ENCODE measurements at regions not wholly inside any gene's neighbourhood (a gene's known extent, or its start where the extent isn't known, plus 50 kb on each side); places are given as distances from the start of the nearest gene placed in this dataset.
A peak's percentile ranks its signal among the peaks of the same experiment; 100 is the strongest.

DNA sequence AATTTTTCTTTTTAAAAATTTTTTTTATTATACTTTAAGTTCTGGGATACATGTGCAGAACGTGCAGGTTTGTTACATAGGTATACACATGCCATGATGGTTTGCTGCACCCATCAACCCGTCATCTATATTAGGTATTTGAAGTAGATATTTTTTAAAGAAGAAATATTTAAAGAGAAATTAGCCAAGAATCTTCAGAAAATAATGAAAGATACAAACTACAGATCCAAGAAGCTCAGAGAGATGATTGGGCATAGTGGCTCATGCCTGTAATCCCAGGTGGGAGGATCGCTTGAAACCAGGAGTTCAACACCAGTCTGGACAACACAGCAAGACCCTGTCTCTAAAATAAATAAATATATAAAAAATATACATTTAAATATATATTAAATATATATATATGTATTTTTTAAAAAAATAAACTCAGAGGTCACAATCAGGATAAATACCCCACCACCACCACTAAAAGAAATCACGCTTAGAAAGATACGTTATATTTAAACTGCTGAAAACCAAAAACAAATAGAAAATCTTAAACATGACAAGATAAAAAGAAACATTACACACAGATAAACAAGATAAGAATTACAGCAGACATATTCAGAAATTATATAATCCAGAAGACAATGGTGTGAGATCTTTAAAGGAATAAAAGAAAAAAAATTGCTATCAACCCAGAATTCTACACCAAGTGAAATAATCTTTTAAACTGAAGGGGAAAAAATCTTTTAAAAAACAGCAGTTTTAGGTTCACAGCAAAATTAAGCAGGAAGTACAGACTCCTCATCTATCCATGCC, 57.5 kb downstream of the CSF2 start:
- H3K27me3 Mint-ChIP-seq (ENCODE audit: insufficient read depth): peaks cover 31% of the 10 kb centered on the region
- peaks cover 17% of the 10 kb centered on the region for H3K9me3 Mint-ChIP-seq
- H3K36me3 Mint-ChIP-seq (ENCODE audit: low read depth): no peaks in the 10 kb centered on the region
- H3K4me3 Mint-ChIP-seq: no peak overlapping the region
- peaks cover 6% of the 10 kb centered on the region; the same call in 1 of the 2 replicates for H3K4me1 Mint-ChIP-seq (ENCODE audit: low read depth)
- DNase-seq: no peak
- TF ChIP-seq, protein P1, sequence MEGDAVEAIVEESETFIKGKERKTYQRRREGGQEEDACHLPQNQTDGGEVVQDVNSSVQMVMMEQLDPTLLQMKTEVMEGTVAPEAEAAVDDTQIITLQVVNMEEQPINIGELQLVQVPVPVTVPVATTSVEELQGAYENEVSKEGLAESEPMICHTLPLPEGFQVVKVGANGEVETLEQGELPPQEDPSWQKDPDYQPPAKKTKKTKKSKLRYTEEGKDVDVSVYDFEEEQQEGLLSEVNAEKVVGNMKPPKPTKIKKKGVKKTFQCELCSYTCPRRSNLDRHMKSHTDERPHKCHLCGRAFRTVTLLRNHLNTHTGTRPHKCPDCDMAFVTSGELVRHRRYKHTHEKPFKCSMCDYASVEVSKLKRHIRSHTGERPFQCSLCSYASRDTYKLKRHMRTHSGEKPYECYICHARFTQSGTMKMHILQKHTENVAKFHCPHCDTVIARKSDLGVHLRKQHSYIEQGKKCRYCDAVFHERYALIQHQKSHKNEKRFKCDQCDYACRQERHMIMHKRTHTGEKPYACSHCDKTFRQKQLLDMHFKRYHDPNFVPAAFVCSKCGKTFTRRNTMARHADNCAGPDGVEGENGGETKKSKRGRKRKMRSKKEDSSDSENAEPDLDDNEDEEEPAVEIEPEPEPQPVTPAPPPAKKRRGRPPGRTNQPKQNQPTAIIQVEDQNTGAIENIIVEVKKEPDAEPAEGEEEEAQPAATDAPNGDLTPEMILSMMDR (IDR thresholded peaks at IDR 0.05): no peak
- H3K27ac Mint-ChIP-seq: no peak overlapping the region

DNA sequence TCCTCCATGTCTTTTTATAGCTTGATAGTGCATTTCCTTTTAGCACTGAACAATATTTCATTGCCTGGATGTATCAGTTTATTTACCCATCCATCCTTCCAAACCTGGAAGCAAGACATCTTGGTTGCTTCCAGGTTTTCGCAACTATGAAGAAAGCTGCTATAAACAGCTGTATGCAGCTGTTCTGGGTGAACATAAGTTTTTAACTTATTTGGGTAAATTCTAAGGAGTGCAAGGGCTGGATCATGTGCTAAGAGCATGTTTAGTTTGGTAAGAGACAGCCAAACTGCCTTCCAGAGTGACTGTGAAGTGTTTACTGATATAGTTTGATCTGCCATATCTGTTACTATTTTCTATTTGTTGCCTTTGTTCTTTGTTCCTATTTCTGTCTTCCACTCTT, 58.5 kb downstream of the CSF2 start:
- TF ChIP-seq, protein P1 (IDR thresholded peaks at IDR 0.05): no peak
- H3K36me3 Mint-ChIP-seq (ENCODE audit: low read depth): no peaks in the 10 kb centered on the region
- H3K27ac Mint-ChIP-seq: no peak overlapping the region
- H3K4me1 Mint-ChIP-seq (ENCODE audit: low read depth): peaks cover 15% of the 10 kb centered on the region
- no peak for DNase-seq
- H3K27me3 Mint-ChIP-seq (ENCODE audit: insufficient read depth): peaks cover 26% of the 10 kb centered on the region
- peaks cover 16% of the 10 kb centered on the region for H3K9me3 Mint-ChIP-seq
- no peak overlapping the region for H3K4me3 Mint-ChIP-seq

DNA sequence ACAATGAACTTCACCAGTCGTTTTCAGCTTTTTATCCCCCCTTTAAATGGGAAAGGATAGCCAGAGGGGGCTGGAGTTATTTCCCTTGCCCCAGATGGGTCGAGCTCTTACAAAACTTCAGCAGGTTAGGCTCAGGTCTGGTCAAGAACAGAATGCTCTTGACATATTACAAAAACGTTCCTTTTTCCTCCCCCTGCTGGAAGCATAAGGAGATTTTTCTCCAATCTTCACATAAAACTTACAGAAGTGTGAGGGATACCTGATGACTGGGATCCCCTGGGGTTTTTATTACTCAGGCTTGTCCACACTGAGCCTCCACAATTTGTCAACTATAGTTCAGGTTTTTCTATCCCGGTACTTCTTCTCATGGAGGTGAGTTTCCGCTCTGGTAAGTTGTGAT, 60.8 kb downstream of the CSF2 start:
- peaks cover 5% of the 10 kb centered on the region for H3K9me3 Mint-ChIP-seq
- peak; percentile 27 for DNase-seq
- H3K36me3 Mint-ChIP-seq (ENCODE audit: low read depth): no peaks in the 10 kb centered on the region
- H3K27ac Mint-ChIP-seq: no peak overlapping the region
- no peak overlapping the region for H3K4me3 Mint-ChIP-seq
- TF ChIP-seq, protein P1 (IDR thresholded peaks at IDR 0.05): peak; percentile 77
- H3K27me3 Mint-ChIP-seq (ENCODE audit: insufficient read depth): peaks cover 8% of the 10 kb centered on the region
- peaks cover 29% of the 10 kb centered on the region for H3K4me1 Mint-ChIP-seq (ENCODE audit: low read depth)

DNA sequence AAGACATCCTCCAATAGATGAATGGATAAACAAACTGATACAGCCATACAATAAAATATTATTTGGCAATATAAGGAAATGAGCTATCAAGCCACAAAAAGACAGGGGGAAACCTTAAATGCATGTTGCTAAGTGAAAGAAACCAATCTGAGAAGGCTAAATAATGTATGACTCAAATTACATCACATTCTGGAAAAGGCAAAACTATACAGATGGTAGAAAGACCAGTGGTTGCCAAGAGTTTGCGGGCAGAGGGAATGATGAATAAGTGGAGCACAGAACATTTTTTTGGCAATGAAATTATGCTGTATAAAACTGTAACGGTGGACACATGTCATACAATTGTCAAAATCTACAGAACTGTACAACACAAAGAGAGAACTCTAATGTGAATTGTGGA, 63.3 kb downstream of the CSF2 start:
- DNase-seq: peak; percentile 80
- H3K27ac Mint-ChIP-seq: peak overlapping the region; percentile 28; the same call in 1 of the 2 replicates
- H3K9me3 Mint-ChIP-seq: peaks cover 17% of the 10 kb centered on the region; the same call in 1 of the 2 replicates
- H3K4me1 Mint-ChIP-seq (ENCODE audit: low read depth): peaks cover 29% of the 10 kb centered on the region
- peaks cover 5% of the 10 kb centered on the region; the same call in 1 of the 2 replicates for H3K36me3 Mint-ChIP-seq (ENCODE audit: low read depth)
- peaks cover 5% of the 10 kb centered on the region for H3K27me3 Mint-ChIP-seq (ENCODE audit: insufficient read depth)
- TF ChIP-seq, protein P1 (IDR thresholded peaks at IDR 0.05): no peak
- H3K4me3 Mint-ChIP-seq: no peak overlapping the region

DNA sequence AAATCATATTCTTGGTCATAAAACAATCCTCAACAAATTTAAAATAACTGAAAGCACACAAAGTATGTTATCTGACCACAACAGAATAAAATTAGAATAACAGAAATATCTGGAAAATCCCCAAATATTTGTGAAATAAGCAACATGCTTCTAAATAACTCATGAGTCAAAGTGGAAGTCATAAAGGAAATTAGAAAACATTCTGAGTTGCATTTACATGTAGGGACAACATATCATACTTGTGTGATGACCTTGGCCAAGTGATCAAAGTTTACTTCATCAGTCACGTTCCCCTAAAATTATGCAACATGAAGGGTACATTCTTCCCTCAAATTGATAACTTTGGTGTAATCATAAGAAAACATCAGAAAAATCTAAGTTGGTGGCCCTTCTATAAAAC, 64.7 kb downstream of the CSF2 start:
- peak; percentile 46 for DNase-seq
- Mint-ChIP-seq H3K27me3 (ENCODE audit: insufficient read depth) (peaks cover 5% of the 10 kb centered on the region), H3K9me3 (peaks cover 21% of the 10 kb centered on the region), H3K4me3 (no peak overlapping the region), H3K4me1 (ENCODE audit: low read depth) (peaks cover 28% of the 10 kb centered on the region), H3K27ac (peak overlapping the region; percentile 36; the same call in 1 of the 2 replicates), H3K36me3 (ENCODE audit: low read depth) (peaks cover 13% of the 10 kb centered on the region)
- TF ChIP-seq, protein P1 (IDR thresholded peaks at IDR 0.05): no peak

All from HFFc6 (cell line).